ENCODE measurements at regions not wholly inside any gene's neighbourhood (a gene's known extent, or its start where the extent isn't known, plus 50 kb on each side); places are given as distances from the start of the nearest gene placed in this dataset.

- TF ChIP-seq TAF1 (IDR thresholded peaks at IDR 0.05; ENCODE audit: control insufficient read depth, extremely low read depth, insufficient read depth, low read length, severe bottlenecking) (no peak), RFX5 (IDR thresholded peaks at IDR 0.05; ENCODE audit: low read depth, low read length) (no peak), MYNN (IDR thresholded peaks at IDR 0.05) (no peak), MYNN (CRISPR knock-in tag; IDR thresholded peaks at IDR 0.05) (no peak)
These were observed 106.9 kb downstream of the POSTN start for GRCh38 chr13:37491661-37492060.
